H4 (cell line): ENCODE measurements at regions not wholly inside any gene's neighbourhood (a gene's known extent, or its start where the extent isn't known, plus 50 kb on each side); places are given as distances from the start of the nearest gene placed in this dataset.

ENCODE experiments used
- DNase-seq: peaks from one replicate; pipeline ENCODE4 v3.0.0-alpha.2; 2015; ENCODE audit warnings: low spot score

GRCh38 chr3:187900993-187901755 lies 155.9 kb upstream of the BCL6 start:
- DNase-seq, result no peak

GRCh38 chr3:187902041-187902471 lies 156.8 kb upstream of the BCL6 start:
- no peak for DNase-seq

- no peak for DNase-seq
Measured at GRCh38 chr3:187902936-187903335, 157.7 kb upstream of the BCL6 start.

- no peak for DNase-seq
Measured at GRCh38 chr3:187903697-187904096, 158.4 kb upstream of the BCL6 start.

- DNase-seq, result no peak
Measured at GRCh38 chr3:187906416-187906815, 161.1 kb upstream of the BCL6 start.

GRCh38 chr3:187906920-187907319 lies 161.7 kb upstream of the BCL6 start:
- no peak for DNase-seq

GRCh38 chr3:187909866-187910265 lies 164.6 kb upstream of the BCL6 start:
- no peak for DNase-seq

- DNase-seq, result no peak
Measured at GRCh38 chr3:187912007-187912406, 166.7 kb upstream of the BCL6 start.

GRCh38 chr3:187913617-187914033 lies 168.4 kb upstream of the BCL6 start:
- DNase-seq, result peak; percentile 92

- DNase-seq, result peak; percentile 60
Measured at GRCh38 chr3:187914231-187914630, 169.0 kb upstream of the BCL6 start.

GRCh38 chr3:187916072-187916471 lies 170.8 kb upstream of the BCL6 start:
- no peak for DNase-seq

- DNase-seq, result no peak
Measured at GRCh38 chr3:187918081-187918644, 172.9 kb upstream of the BCL6 start.

GRCh38 chr3:187919048-187919447 lies 173.8 kb upstream of the BCL6 start:
- no peak for DNase-seq

- DNase-seq, result no peak
Measured at GRCh38 chr3:187919544-187919943, 174.3 kb upstream of the BCL6 start.

GRCh38 chr3:187920030-187920429 lies 174.8 kb upstream of the BCL6 start:
- no peak for DNase-seq

- peak; percentile 40 for DNase-seq
Measured at GRCh38 chr3:187920913-187921312, 175.6 kb upstream of the BCL6 start.

GRCh38 chr3:187921391-187922074 lies 176.3 kb upstream of the BCL6 start:
- DNase-seq, result no peak

- DNase-seq, result peak; percentile 57
Measured at GRCh38 chr3:187922704-187923416, 177.6 kb upstream of the BCL6 start.

GRCh38 chr3:187924651-187925050 lies 179.4 kb upstream of the BCL6 start:
- DNase-seq, result no peak

- no peak for DNase-seq
Measured at GRCh38 chr3:187925326-187925725, 180.1 kb upstream of the BCL6 start.

GRCh38 chr3:187926620-187927019 lies 181.4 kb upstream of the BCL6 start:
- no peak for DNase-seq

GRCh38 chr3:187927565-187927964 lies 182.3 kb upstream of the BCL6 start:
- DNase-seq, result no peak
